Heart left ventricle (tissue), 13 donors: ENCODE measurements at regions not wholly inside any gene's neighbourhood (a gene's known extent, or its start where the extent isn't known, plus 50 kb on each side); places are given as distances from the start of the nearest gene placed in this dataset.

Source experiments
- POLR2A ChIP-seq, 2 donors: fragments of 450-650 bp; IDR thresholded peaks; one replicate each; pipeline ENCODE4 v1.6.1; 2017; ENCODE audit warnings: antibody characterized with exemption in 2 of 2, mild to moderate bottlenecking in 2 of 2, moderate library complexity in 2 of 2
- TF ChIP-seq, protein P1 (sequence below), 12 donors: fragments of 200-600 bp; sonication (generic) in 4 of 12; IDR thresholded peaks; one replicate each; pipeline versions ENCODE4 v1.5.0 to v1.8.0; 2018 to 2022; ENCODE audit warnings: antibody characterized with exemption in 12 of 12, mild to moderate bottlenecking in 5 of 12
- donor health status: ischemic (EF 13 %, LVEDD 7.1; RV severe dilation, severe dysfunction).
- donor health status: DM: no; HTN: yes; CAD: no.
- donor health status: DM: no; HTN: no; CAD: no.
- donor health status: ischemic (EF 25% LVEDD 6.9; RV normal size, moderate dysfunction).
- donor health status: ischemic (EF 25% LVEDD 5.7; RV mildly dilated, moderate dysfunction).
- donor health status: ischemic (EF 35%, LVEDD 5.7; RV mildly dilated, moderate dysfunction).
- donor health status: nonischemic (EF 11% LVEDD 7.7; RV severe dilation, severe dysfunction).
- donor health status: DM: yes; HTN: yes; CAD: no.
- donor health status: PGD.
- donor health status: ischemic (EF 29% LVEDD 5.4; RV normal size, mild dysfunction).
- donor health status: nonischemic (EF 23%, LVEDD 6.1; RV moderate dilation, normal function).

- TF ChIP-seq, protein P1, sequence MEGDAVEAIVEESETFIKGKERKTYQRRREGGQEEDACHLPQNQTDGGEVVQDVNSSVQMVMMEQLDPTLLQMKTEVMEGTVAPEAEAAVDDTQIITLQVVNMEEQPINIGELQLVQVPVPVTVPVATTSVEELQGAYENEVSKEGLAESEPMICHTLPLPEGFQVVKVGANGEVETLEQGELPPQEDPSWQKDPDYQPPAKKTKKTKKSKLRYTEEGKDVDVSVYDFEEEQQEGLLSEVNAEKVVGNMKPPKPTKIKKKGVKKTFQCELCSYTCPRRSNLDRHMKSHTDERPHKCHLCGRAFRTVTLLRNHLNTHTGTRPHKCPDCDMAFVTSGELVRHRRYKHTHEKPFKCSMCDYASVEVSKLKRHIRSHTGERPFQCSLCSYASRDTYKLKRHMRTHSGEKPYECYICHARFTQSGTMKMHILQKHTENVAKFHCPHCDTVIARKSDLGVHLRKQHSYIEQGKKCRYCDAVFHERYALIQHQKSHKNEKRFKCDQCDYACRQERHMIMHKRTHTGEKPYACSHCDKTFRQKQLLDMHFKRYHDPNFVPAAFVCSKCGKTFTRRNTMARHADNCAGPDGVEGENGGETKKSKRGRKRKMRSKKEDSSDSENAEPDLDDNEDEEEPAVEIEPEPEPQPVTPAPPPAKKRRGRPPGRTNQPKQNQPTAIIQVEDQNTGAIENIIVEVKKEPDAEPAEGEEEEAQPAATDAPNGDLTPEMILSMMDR (IDR thresholded peaks at IDR 0.05): no peak
- TF ChIP-seq POLR2A (IDR thresholded peaks at IDR 0.05): no peak
These were observed 76.5 kb upstream of the MED13L start for GRCh38 chr12:116353958-116354357.
